NCI-H446 treated with DMSO at 0.1 percent for 48 hours (cell line): ENCODE measurements at regions not wholly inside any gene's neighbourhood (a gene's known extent, or its start where the extent isn't known, plus 50 kb on each side); places are given as distances from the start of the nearest gene placed in this dataset.
"Not testable (repeated sequence)": the region's sequence is repeated elsewhere in the genome, so short reads cannot be mapped to it uniquely, and the experiment has no call there.

ENCODE experiments used
- DNase-seq: peaks from one replicate; lab custom pipeline; 2025; lab: John Stamatoyannopoulos, UW

DNA sequence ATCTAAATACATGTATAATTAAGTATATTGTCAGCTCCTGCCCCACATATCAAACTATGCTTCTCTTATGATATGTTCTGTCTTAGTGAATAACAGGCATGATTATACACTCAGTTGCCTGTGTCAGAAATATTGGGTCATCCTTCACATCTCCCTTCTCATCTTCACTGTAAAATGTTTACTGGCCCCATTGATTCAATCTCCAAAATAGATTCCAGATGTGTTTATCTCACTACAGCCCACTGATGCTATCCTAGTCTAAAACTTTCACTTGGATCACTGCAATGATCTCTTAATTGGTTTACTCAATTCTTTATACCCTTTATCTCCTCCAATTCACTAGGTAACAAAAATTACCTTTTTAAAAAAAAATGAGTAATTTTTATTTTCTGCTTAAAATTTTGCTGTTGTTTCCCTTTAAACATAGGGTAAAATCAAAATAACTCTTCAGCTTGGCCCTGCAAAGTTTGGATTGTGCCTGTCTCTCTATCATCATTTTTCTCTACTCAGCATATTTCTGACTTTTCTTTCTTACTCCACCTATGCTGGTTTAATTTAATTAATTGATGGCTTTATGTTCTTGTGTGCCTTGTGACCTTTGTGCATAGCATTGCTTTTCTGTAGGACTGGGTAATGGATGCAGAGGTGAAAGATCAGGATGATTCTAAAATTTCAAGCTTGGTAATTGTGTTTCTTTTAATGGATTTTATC is 233.9 kb upstream of the FOXP2 start:
- DNase-seq, result no peak

GRCh38 chr7:114175125-114175524 is 239.5 kb upstream of the FOXP2 start:
- no peak for DNase-seq

DNA sequence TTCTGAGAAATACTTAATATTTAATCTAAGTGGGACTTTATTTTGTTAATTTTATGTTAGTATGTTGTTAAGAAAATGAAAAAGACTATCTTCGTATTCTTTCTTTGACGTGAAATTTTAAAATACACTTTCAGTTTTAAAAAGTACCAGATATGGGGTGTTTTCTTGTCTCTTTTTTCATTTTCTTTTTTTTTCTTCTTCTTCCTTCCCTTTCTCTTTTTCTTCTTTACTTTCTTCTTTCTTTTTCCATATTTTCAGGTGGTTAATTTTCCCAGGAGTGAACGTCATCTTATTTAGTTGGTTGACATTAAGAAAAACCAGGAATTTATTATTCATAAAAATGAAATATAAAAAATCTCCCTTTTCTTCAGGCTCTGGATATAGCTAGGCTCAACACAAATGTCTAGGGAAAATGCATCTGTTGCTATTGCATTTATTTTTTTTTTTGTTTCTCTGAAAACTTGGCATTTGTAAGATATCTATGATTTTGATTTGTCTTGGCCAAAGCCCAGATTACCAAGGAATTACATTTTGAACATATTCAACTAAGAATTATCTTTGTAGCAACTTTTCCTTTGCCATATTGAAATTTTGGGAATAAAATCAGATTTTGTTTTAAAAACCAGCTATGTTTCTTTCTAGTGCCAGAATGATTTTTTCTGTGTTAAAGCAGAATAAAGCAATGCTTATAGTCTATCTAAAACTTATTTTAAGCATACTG is 241.3 kb upstream of the FOXP2 start:
- DNase-seq, result no peak

DNA sequence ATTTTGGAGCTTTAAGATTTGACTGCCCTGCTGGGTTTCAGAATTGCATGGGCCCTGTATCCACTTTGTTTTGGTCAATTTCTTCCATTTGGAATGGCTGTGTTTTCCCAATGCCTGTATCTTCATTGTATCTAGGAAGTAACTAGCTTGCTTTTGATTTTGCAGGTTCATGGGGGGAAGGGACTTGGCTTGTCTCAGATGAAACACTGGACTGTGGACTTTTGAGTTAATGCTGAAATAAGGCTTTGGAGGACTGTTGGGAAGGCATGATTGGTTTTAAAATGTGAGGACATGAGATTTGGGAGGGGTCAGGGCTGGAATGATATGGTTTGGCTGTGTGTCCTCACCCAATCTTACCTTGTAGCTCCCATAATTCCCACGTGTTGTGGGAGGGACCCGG is 245.2 kb upstream of the FOXP2 start:
- not testable (repeated sequence) for DNase-seq

DNA sequence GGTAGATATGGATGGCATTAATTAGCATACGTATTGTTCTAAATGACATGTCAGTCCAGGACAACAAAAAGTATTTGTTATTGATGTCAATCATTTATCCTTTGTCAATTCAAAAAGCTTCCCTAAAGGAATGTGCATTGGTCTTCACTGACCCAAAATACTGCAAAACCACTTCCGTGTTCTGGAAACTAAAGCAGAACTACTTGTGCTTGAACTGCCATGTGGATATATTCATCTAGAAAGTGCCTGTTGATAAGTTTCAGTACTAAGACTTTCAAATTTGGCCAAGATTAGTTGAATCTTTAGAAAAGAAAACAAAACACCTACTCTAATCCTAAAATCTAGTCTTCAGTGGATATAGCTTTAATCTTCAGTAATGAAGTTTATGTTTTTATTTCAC is 242.1 kb upstream of the PPP1R3A start:
- DNase-seq, result no peak

- no peak for DNase-seq
These were observed 240.0 kb upstream of the PPP1R3A start for GRCh38 chr7:114158854-114159253.

- no peak for DNase-seq
These were observed 239.5 kb upstream of the PPP1R3A start for GRCh38 chr7:114158275-114158674.

GRCh38 chr7:114156178-114156577 is 237.4 kb upstream of the PPP1R3A start:
- no peak for DNase-seq

DNA sequence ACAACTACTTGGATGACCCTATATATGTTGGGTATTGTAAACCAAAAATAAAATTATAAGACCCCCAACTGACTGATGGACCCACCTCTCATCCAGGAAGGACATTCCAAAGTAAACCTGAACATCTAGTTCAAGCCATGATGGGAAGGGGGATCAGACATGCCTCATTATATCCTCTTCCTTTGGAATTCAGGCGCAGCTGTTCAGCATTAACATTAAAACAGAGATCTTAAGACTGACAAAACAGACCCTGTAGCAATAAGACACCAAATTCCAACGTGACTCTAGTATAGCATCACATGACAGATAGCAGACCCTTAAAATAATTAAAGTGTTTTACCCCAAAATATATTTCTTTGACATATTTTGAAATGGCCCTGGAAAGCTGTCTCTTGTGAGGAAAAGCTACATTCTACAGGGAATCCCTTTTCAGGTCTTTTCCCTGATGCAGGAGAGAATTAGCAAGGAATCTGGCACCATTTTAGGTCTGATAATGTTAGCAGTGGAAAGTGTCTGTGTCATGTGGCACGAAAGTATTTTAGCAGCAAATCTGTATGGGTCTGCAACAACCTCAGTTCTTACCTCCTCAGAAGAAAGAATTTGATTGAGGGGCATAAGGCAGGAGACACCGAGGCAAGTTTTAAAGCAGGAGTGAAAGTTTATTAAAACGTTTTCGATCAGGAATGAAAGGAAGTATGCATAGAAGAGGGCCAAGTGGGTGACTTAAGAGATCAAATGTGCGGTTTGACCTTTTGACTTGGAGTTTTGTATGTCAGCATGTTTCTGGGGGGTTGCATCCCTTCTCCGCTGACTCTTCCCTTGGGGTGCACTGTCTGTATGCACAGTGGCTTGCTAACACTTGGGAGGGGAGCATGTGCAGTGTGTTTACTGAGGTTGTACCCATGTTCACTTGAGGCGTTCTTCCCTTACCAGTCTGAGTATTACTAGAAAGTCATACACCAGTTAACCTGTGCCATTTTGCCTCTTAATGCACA is 236.6 kb upstream of the PPP1R3A start:
- no peak for DNase-seq

GRCh38 chr7:114153700-114154099 is 234.9 kb upstream of the PPP1R3A start:
- no peak for DNase-seq

DNA sequence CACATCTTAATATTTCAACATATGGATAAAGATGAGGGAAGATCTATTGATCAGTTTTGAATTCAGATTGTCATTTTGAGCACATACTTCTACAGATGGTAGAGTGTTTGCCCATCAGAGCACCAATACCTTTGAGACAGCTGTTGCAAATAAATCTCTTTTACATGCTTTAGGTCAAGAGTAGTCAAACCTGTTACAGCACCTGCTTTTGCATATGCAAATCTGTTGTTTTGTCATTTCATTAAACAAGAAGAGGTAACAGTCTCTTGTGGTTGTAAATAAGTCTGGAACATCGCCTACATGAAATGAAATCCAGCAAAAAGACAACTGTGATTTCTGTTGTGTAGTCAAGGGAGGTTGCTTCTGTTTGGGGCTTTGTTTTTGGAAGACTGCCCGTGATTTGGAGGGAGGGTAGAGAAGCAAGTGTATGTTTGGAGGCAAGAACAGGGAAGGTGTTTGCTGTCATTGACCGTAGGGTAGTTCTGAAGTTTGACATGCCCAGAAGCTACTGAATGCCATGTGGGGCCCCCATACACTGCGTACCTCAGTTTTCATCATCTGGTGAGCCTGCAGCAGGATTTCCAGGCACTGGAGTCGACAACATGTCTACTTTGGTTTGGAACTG is 233.6 kb upstream of the PPP1R3A start:
- DNase-seq, result no peak

GRCh38 chr7:114151777-114152176 is 233.0 kb upstream of the PPP1R3A start:
- no peak for DNase-seq

DNA sequence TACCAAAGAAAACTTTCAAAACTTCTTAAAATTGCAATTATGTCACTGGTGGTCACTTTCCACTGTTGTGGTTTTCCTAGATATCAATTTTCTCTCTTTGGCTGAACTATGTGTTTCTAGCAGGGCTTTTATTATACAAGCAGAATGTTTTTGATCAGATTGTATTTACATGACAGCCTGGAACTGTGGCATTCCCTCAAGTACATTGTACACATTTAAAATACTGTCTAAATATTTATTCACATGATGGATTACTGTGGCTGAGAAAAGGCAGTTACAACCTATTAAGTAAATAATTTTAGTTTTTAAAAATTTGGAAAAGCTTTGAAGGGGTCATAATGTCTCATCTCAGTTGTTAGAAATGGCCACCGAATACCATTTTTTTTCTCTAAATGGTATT is 231.9 kb upstream of the PPP1R3A start:
- no peak for DNase-seq

GRCh38 chr7:114148779-114149178 is 230.0 kb upstream of the PPP1R3A start:
- DNase-seq, result no peak

GRCh38 chr7:114141415-114141814 is 222.6 kb upstream of the PPP1R3A start:
- no peak for DNase-seq

- DNase-seq, result no peak
These were observed 221.8 kb upstream of the PPP1R3A start for GRCh38 chr7:114140561-114140960.

DNA sequence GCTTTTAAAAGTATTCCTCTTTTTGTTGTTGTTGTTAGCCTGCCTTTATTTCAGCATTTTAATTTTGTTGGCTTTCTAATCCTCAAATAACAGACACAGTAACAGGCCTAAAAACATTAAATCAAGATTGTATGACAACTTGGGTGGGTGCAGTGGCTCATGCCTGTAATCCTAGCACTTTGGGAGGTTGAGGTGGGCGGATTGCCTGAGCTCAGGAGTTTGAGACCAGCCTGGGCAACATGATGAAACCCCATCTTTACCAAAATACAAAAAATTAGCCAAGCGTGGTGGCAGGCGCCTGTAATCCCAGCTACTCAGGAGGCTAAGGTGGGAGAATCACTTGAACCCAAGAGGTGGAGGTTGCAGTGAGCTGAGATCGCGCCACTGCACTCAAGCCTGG is 220.9 kb upstream of the PPP1R3A start:
- not testable (repeated sequence) for DNase-seq

GRCh38 chr7:114138587-114138986 is 219.8 kb upstream of the PPP1R3A start:
- DNase-seq, result no peak

DNA sequence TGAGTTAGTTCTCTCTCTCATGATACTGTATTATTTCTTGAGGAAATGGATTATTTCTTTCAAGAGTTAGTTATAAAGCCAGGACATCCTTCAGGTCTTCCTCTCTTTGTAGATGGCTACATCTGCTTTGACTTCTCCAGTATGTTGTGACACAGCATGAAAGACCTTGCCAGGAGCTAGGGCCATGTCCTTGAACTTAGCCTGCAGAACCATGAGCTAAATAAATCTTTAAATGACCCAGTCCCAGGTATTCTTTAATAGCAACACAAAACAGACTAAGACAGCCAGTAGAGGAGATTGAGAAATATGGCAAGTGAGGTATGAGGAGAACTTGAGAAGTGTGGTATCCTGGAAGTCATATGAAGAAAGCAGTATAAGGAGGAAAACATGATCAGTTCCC is 214.9 kb upstream of the PPP1R3A start:
- no peak for DNase-seq

DNA sequence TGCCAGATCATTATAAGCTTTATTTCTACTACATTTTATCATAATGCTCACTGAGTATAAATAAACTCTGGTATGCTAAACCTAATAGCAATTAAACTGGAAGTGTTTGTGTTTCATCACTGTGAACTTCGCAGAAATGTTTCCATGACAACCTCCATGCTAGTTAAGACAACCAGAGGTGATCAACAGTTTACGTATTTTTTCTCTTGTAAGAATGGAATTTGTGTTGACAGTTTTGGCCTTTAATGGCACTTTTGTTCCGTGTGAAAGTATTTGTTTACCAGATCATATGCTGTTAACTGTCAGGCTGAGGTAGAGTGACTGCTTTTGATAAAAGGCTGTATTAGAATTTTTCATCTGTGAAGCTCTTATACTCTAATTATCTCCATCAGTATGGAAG is 212.1 kb upstream of the PPP1R3A start:
- DNase-seq, result no peak

DNA sequence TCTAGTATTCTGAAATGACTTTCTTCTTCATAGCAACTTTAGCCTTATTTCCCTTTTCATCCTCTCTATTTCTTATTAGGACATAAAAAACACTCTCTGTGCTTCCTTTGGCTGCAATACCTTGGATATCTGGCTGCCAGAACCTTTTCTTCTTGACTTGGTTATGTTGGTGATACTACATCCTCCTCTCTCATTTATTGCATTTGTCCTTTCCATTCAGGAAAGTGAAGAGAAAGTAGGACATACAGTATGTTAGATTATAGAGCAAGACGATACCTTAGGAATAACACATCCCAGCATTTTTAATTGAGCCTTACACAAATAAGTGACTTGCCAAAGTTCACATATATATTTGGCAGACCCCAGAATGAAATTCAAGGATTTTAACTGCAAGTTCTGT is 210.1 kb upstream of the PPP1R3A start:
- DNase-seq, result no peak

- no peak for DNase-seq
These were observed 207.3 kb upstream of the PPP1R3A start for GRCh38 chr7:114126095-114126494.
